ENCODE measurements at regions not wholly inside any gene's neighbourhood (a gene's known extent, or its start where the extent isn't known, plus 50 kb on each side); places are given as distances from the start of the nearest gene placed in this dataset.

GRCh38 chr2:8571301-8571791 is 110.5 kb upstream of the ID2 start:
- no peak overlapping the region for H3K27ac ChIP-seq
- H3K27me3 ChIP-seq (ENCODE audit: control insufficient read depth, insufficient read depth, low read length): no peaks in the 10 kb centered on the region
- no peaks in the 10 kb centered on the region for H3K36me3 ChIP-seq (ENCODE audit: control insufficient read depth, insufficient read depth, low read length)
- H3K9me3 ChIP-seq (ENCODE audit: control insufficient read depth, low read length): no peaks in the 10 kb centered on the region
- H2AFZ ChIP-seq: no peak overlapping the region
- no peak overlapping the region for H3K4me3 ChIP-seq (ENCODE audit: low read depth, low read length)
- H3K4me1 ChIP-seq: peaks cover 23% of the 10 kb centered on the region
- H3K9ac ChIP-seq: no peak overlapping the region
- no peak for TF ChIP-seq CTCF (IDR thresholded peaks at IDR 0.05)
- no peak overlapping the region for H3K4me2 ChIP-seq (ENCODE audit: low read length)
- peaks cover 33% of the 10 kb centered on the region for H3K79me2 ChIP-seq

- H3K4me3 ChIP-seq (ENCODE audit: low read depth, low read length): no peak overlapping the region
- no peaks in the 10 kb centered on the region for H3K9me3 ChIP-seq (ENCODE audit: control insufficient read depth, low read length)
- no peak overlapping the region for H3K4me2 ChIP-seq (ENCODE audit: low read length)
- TF ChIP-seq CTCF (IDR thresholded peaks at IDR 0.05): no peak
- peaks cover 39% of the 10 kb centered on the region for H3K79me2 ChIP-seq
- no peak overlapping the region for H3K27ac ChIP-seq
- H3K9ac ChIP-seq: no peak overlapping the region
- no peaks in the 10 kb centered on the region for H3K36me3 ChIP-seq (ENCODE audit: control insufficient read depth, insufficient read depth, low read length)
- peaks cover 23% of the 10 kb centered on the region for H3K4me1 ChIP-seq
- H3K27me3 ChIP-seq (ENCODE audit: control insufficient read depth, insufficient read depth, low read length): no peaks in the 10 kb centered on the region
- no peak overlapping the region for H2AFZ ChIP-seq
Observed at GRCh38 chr2:8571792-8572499, 109.9 kb upstream of the ID2 start.

- H3K4me1 ChIP-seq: peaks cover 17% of the 10 kb centered on the region
- H3K9ac ChIP-seq: no peak overlapping the region
- no peak for TF ChIP-seq CTCF (IDR thresholded peaks at IDR 0.05)
- H3K36me3 ChIP-seq (ENCODE audit: control insufficient read depth, insufficient read depth, low read length): no peaks in the 10 kb centered on the region
- H3K79me2 ChIP-seq: peaks cover 43% of the 10 kb centered on the region
- no peak overlapping the region for H2AFZ ChIP-seq
- H3K27ac ChIP-seq: no peak overlapping the region
- H3K27me3 ChIP-seq (ENCODE audit: control insufficient read depth, insufficient read depth, low read length): no peaks in the 10 kb centered on the region
- H3K9me3 ChIP-seq (ENCODE audit: control insufficient read depth, low read length): no peaks in the 10 kb centered on the region
- no peak overlapping the region for H3K4me2 ChIP-seq (ENCODE audit: low read length)
- H3K4me3 ChIP-seq (ENCODE audit: low read depth, low read length): no peak overlapping the region
Observed at GRCh38 chr2:8572712-8573233, 109.1 kb upstream of the ID2 start.

- no peak overlapping the region for H2AFZ ChIP-seq
- peaks cover 48% of the 10 kb centered on the region for H3K79me2 ChIP-seq
- H3K36me3 ChIP-seq (ENCODE audit: control insufficient read depth, insufficient read depth, low read length): no peaks in the 10 kb centered on the region
- H3K9ac ChIP-seq: no peak overlapping the region
- H3K4me3 ChIP-seq (ENCODE audit: low read depth, low read length): no peak overlapping the region
- no peaks in the 10 kb centered on the region for H3K27me3 ChIP-seq (ENCODE audit: control insufficient read depth, insufficient read depth, low read length)
- no peak overlapping the region for H3K4me2 ChIP-seq (ENCODE audit: low read length)
- H3K9me3 ChIP-seq (ENCODE audit: control insufficient read depth, low read length): no peaks in the 10 kb centered on the region
- peaks cover 12% of the 10 kb centered on the region for H3K4me1 ChIP-seq
- H3K27ac ChIP-seq: no peak overlapping the region
- TF ChIP-seq CTCF (IDR thresholded peaks at IDR 0.05): no peak
Observed at GRCh38 chr2:8573234-8573941, 108.5 kb upstream of the ID2 start.

Measured in parathyroid adenoma (tissue), 2 donors.